GM12864 (cell line): ENCODE measurements at regions not wholly inside any gene's neighbourhood (a gene's known extent, or its start where the extent isn't known, plus 50 kb on each side); places are given as distances from the start of the nearest gene placed in this dataset.
A peak's percentile ranks its signal among the peaks of the same experiment; 100 is the strongest.

Source experiments
- DNase-seq: peaks from one replicate; pipeline ENCODE4 v3.0.0-alpha.2; 2011; ENCODE audit warnings: low read depth
- H3K4me3 ChIP-seq: 2 replicates; pipeline ENCODE4 v1.5.1; 2011; ENCODE audit warnings: mild to moderate bottlenecking, low read depth, low read length, control low read depth
- TF ChIP-seq, protein P1 (sequence below): IDR thresholded peaks from 2 replicates; pipeline ENCODE4 v1.5.1; 2011; ENCODE audit warnings: low read depth, mild to moderate bottlenecking, moderate library complexity, low read length, control low read depth, inconsistent platforms; ENCODE audit errors: missing control alignments

DNA sequence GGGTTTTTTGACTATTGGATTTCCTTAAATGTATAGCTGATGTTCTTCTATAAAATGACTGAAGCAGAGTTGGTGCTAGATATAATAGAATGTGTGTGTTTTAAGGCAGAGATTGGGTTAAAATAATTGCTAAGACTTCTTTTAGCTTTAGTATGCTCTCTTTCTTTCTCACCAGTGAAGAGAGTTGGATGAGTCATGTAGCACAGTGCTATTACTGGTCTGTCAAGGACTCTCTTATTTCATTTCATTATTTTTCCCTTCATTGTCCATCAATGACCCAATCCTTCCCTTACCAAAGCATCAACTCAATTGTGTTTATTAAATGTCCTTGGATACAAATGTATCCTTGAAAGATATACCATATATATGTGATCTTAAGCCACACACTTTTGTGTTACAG is 268.9 kb downstream of the IRS2 start:
- TF ChIP-seq, protein P1, sequence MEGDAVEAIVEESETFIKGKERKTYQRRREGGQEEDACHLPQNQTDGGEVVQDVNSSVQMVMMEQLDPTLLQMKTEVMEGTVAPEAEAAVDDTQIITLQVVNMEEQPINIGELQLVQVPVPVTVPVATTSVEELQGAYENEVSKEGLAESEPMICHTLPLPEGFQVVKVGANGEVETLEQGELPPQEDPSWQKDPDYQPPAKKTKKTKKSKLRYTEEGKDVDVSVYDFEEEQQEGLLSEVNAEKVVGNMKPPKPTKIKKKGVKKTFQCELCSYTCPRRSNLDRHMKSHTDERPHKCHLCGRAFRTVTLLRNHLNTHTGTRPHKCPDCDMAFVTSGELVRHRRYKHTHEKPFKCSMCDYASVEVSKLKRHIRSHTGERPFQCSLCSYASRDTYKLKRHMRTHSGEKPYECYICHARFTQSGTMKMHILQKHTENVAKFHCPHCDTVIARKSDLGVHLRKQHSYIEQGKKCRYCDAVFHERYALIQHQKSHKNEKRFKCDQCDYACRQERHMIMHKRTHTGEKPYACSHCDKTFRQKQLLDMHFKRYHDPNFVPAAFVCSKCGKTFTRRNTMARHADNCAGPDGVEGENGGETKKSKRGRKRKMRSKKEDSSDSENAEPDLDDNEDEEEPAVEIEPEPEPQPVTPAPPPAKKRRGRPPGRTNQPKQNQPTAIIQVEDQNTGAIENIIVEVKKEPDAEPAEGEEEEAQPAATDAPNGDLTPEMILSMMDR, result no peak
- DNase-seq, result no peak
- H3K4me3 ChIP-seq, result no peak overlapping the region

DNA sequence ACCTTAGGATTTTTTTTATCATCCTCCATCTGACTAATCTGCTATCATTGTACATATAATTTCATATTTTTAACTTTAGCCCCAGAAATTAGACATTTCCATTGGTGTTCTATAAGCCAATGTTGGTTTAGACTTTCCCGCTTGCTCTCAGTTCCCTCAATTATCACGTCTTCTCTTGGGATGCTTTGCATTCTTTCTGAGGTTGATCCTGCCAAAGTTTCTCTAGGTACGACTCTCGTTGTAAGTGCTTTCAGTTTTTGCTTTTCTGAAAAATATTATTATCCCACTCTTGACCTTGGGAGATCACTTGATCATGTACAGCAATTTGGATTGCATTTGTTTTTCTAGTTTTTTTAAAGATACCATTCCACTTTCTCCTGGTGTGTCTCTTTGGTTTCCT is 270.2 kb downstream of the IRS2 start:
- no peak for DNase-seq
- TF ChIP-seq, protein P1, result no peak
- H3K4me3 ChIP-seq, result no peak overlapping the region

DNA sequence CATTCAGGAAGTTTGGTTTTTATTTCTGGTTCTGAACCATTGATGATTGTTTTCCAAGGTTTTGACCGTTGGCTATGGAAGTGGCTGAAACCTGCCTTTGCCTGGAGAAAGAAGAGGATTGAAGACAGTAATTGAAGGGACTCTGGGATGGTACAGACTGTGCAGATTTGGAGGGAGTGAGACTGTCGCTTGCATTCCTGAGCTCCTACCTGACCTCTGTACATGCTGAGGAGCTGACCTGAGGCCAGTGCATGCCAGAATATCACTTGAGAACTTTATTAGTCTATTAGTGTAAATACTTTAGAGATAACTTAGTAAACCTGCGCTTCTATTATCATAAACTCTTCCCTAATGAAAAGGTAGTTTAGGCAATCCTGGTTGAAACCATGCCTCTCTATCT is 276.4 kb downstream of the IRS2 start:
- DNase-seq, result no peak
- TF ChIP-seq, protein P1, result no peak
- no peak overlapping the region for H3K4me3 ChIP-seq

DNA sequence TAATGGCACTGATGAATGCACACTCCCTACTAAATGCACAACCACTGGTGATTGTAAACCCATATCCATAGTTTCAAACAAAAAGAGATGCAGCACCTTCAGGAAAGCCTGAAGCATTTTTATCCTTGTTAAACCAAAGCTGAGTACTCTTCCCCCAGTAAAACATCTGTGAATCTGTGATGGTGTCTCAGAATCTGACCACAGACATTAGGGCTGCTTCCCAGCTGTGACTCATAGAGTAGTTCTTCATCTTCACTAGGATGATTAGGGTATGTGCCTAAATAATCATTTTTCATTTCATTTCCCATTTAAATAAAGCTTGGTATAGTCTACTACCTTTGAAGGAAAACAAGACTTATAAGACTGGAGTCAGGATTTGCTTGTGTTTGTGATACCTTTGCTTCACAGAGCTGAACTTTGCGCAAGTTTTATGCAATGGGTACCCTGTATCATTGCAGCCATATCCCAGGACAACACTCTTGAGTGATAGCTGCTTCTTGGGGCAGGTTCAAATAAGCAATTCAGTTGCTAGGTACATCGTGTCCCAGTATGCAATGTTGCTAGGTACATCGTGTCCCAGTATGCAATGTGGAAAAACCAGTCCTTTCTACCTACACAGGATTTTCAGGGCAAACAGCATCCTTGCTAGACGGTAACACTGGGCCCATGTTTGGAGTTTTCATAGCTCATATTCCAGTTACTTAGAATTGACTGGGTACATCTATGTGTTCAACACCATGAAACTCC is 277.1 kb downstream of the IRS2 start:
- TF ChIP-seq, protein P1, result no peak
- DNase-seq, result no peak
- no peak overlapping the region for H3K4me3 ChIP-seq

DNA sequence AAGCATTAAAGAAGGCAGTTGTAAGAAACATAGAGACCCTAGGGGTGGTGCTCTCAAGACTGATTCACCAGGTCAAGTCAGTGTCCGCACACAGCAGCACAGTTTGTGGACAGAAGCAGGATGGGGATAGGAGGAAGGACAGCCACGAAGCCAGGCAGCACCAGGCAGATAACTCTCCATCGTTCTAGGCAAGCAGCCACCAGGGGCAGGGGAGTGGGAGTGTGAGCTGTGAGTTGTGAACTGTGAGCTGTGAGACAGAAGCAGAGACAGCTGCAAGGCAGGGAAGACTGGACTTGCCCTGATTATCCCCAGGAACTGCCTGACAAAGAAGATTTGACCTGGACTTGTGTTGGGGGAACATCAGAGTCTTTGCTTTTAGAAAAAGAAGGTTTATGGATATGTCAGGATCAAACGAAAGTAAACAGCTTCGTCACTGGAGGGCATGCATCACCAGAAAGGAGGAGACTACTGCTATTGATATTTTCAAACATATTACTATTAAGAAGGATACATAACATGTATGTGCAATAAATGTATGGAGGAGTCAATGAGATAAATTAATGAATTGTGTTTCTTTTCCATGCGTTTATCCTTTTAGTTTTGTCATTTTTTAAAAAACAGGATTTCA is 286.1 kb downstream of the IRS2 start:
- no peak for DNase-seq
- H3K4me3 ChIP-seq, result no peak overlapping the region
- TF ChIP-seq, protein P1, result peak; percentile 7

DNA sequence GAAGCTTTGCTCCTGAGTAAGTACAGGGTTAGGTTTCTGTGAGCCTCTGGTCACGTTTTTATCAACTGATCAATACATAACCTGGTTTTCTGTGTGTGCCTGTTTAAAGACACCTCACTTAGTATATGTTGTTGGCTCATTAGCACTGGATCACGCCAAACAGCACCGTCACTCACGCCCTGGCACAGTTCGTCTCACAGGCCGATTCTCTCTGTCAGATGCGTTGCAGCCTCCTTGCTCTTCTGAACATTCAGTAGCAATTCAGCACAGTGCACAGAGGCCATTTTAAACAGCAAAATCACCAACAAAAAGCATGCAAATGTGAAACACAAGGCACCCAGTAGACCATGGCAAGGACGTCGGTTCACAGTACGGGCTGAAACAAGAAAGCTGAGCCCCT is 288.5 kb downstream of the IRS2 start:
- TF ChIP-seq, protein P1, result no peak
- H3K4me3 ChIP-seq, result no peak overlapping the region
- no peak for DNase-seq

DNA sequence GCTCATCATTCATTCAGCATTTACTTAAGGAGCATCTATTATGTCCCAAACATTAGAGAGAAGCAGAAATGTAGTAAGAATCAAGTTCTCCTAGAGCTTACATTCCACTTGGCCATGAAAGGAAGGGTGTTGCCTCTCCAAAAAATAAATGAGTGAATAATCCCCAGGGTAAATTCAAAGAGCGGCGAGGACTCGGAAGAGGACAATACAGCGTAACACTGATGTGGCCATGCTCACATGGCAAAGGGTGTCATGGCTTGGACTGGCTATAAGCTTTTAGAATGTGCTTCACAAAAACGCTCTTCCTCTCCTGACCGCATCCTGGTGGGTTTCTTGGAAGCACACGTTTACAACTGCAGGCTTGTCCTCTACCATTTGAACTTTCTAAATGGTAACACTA is 290.2 kb downstream of the IRS2 start:
- no peak overlapping the region for H3K4me3 ChIP-seq
- no peak for DNase-seq
- TF ChIP-seq, protein P1, result no peak
